ENCODE measurements at regions not wholly inside any gene's neighbourhood (a gene's known extent, or its start where the extent isn't known, plus 50 kb on each side); places are given as distances from the start of the nearest gene placed in this dataset.

- Histone ChIP-seq H3K27me3 (ENCODE audit: control insufficient read depth in 2 of 2, insufficient read depth in 2 of 2, low read length in 2 of 2) (no peaks in the 10 kb centered on the region), H3K36me3 (ENCODE audit: control insufficient read depth in 2 of 2, extremely low read depth in 1 of 2, insufficient read depth in 2 of 2, low read length in 2 of 2) (no peaks in the 10 kb centered on the region), H3K9ac (replicated peaks; ENCODE audit: extremely low read depth, insufficient read depth, low read length) (no peak overlapping the region), H3K4me3 (replicated peaks in 1 of 3; ENCODE audit: insufficient read depth in 1 of 3, low read depth in 1 of 3, low read length in 3 of 3) (no peak overlapping the region), H2AFZ (ENCODE audit: low read depth, low read length) (no peak overlapping the region), H3K4me2 (ENCODE audit: insufficient read depth, low read length) (no peak overlapping the region), H3K9me1 (replicated peaks; ENCODE audit: control insufficient read depth, extremely low read depth, insufficient read depth, low read length) (no peaks in the 10 kb centered on the region), H3K27ac (ENCODE audit: insufficient read depth, low read depth, low read length) (no peak overlapping the region), H3K4me1 (ENCODE audit: control insufficient read depth, extremely low read depth, insufficient read depth, low read length) (no peaks in the 10 kb centered on the region), H3K79me2 (ENCODE audit: control insufficient read depth, insufficient read depth, low read length) (no peaks in the 10 kb centered on the region), H4K20me1 (replicated peaks; ENCODE audit: control insufficient read depth, extremely low read depth, insufficient read depth, low read length) (no peaks in the 10 kb centered on the region), H3K9me3 (replicated peaks; ENCODE audit: control insufficient read depth, insufficient read depth, low read length) (no peaks in the 10 kb centered on the region)
- BruUV-seq (replicated peaks): no TSS peak
- no peak for DNase-seq (ENCODE audit: low read depth, low spot score)
- FAIRE-seq: no peak
- TF ChIP-seq CTCF (IDR thresholded peaks at IDR 0.05; ENCODE audit: extremely low read depth in 1 of 2, insufficient read depth in 1 of 2, low read depth in 1 of 2, low read length in 2 of 2): no peak
- TF ChIP-seq MYC (IDR thresholded peaks at IDR 0.05; ENCODE audit: low read depth, low read length): no peak
- TF ChIP-seq JUN (IDR thresholded peaks at IDR 0.05; ENCODE audit: borderline replicate concordance, insufficient read depth, insufficient read length, low read depth): no peak
- no peak for TF ChIP-seq MAX (IDR thresholded peaks at IDR 0.05; ENCODE audit: insufficient read depth, insufficient read length)
- TF ChIP-seq POLR2A (IDR thresholded peaks at IDR 0.05; ENCODE audit: low read depth, low read length): no peak
- no peak for TF ChIP-seq POLR2AphosphoS5 (IDR thresholded peaks at IDR 0.05; ENCODE audit: insufficient read depth, low read depth, low read length)
- TF ChIP-seq GATA2 (IDR thresholded peaks at IDR 0.05; ENCODE audit: insufficient read depth, insufficient read length, low read depth, low read length): no peak
- no peak for TF ChIP-seq EZH2 (IDR thresholded peaks at IDR 0.05; ENCODE audit: borderline replicate concordance, low read depth, low read length, severe bottlenecking)
- no peak for TF ChIP-seq FOS (IDR thresholded peaks at IDR 0.05; ENCODE audit: borderline replicate concordance, insufficient read depth, low read length)
- intact Hi-C loops (cut with micrococcal nuclease): no loop called here
- dilution Hi-C loops (cut with MboI; ENCODE audit: extremely low pct_ligation_motif_present, low sequenced_read_pairs): no loop called here
- ChIA-PET POLR2A (no interaction called here), CTCF (no interaction called here)
These were observed 57.6 kb upstream of the RTL6 start for GRCh38 chr22:44555597-44555996.

Measured in endothelial cell of umbilical vein (primary cell).